GM23248 (cell line): ENCODE measurements at regions not wholly inside any gene's neighbourhood (a gene's known extent, or its start where the extent isn't known, plus 50 kb on each side); places are given as distances from the start of the nearest gene placed in this dataset.

ENCODE experiments used
- DNase-seq: peaks from one replicate; pipeline ENCODE4 v3.0.0-alpha.2; 2015
- H2AFZ ChIP-seq: fragments of 200-600 bp; sonication (generic); 2 replicates; pipeline ENCODE4 v1.6.1; 2016; ENCODE audit warnings: antibody characterized with exemption
- H3F3A ChIP-seq: fragments of 200-600 bp; sonication (generic); 2 replicates; pipeline ENCODE4 v1.6.1; 2016; ENCODE audit warnings: mild to moderate bottlenecking, antibody characterized with exemption, mixed run types; ENCODE audit not compliant: insufficient read depth
- H3K27ac ChIP-seq: fragments of 200-600 bp; sonication (generic); 2 replicates; pipeline ENCODE4 v1.5.1; 2016; ENCODE audit warnings: mild to moderate bottlenecking
- H3K27me3 ChIP-seq: fragments of 200-600 bp; sonication (generic); replicated peaks from 2 replicates; pipeline ENCODE4 v1.6.1; 2016; ENCODE audit warnings: mild to moderate bottlenecking; ENCODE audit not compliant: insufficient read depth
- H3K36me3 ChIP-seq: fragments of 200-600 bp; sonication (generic); 2 replicates; pipeline ENCODE4 v1.6.1; 2016; ENCODE audit warnings: low read depth, mild to moderate bottlenecking
- H3K4me1 ChIP-seq: fragments of 200-600 bp; sonication (generic); 2 replicates; pipeline ENCODE4 v1.6.1; 2016; ENCODE audit warnings: mild to moderate bottlenecking; ENCODE audit not compliant: insufficient read depth
- H3K4me2 ChIP-seq: fragments of 200-600 bp; sonication (generic); one replicate; pipeline ENCODE4 v1.6.1; 2016; ENCODE audit warnings: mild to moderate bottlenecking; ENCODE audit not compliant: unreplicated experiment
- H3K4me3 ChIP-seq: fragments of 200-600 bp; sonication (generic); 2 replicates; pipeline ENCODE4 v1.5.1; 2016; ENCODE audit warnings: mild to moderate bottlenecking
- H3K79me2 ChIP-seq: fragments of 200-600 bp; sonication (generic); 2 replicates; pipeline ENCODE4 v1.6.1; 2016; ENCODE audit warnings: mild to moderate bottlenecking; ENCODE audit not compliant: insufficient read depth
- H3K9ac ChIP-seq: fragments of 200-600 bp; sonication (generic); 2 replicates; pipeline ENCODE4 v1.6.1; 2016; ENCODE audit warnings: mild to moderate bottlenecking
- H3K9me2 ChIP-seq: fragments of 200-600 bp; sonication (generic); 2 replicates; pipeline ENCODE4 v1.6.1; 2016; ENCODE audit warnings: mixed run types, mild to moderate bottlenecking, moderate library complexity; ENCODE audit not compliant: insufficient read depth
- H3K9me3 ChIP-seq: fragments of 200-600 bp; sonication (generic); one replicate; pipeline ENCODE4 v1.6.1; 2017; ENCODE audit warnings: low read depth
- H4K20me1 ChIP-seq: fragments of 200-600 bp; sonication (generic); 2 replicates; pipeline ENCODE4 v1.6.0; 2016; ENCODE audit not compliant: insufficient read depth
- EZH2 ChIP-seq: fragments of 200-600 bp; sonication (generic); IDR thresholded peaks from 2 replicates; pipeline ENCODE4 v1.6.1; 2018; ENCODE audit warnings: antibody characterized with exemption, mild to moderate bottlenecking; ENCODE audit not compliant: insufficient read depth, poor library complexity, severe bottlenecking
- EZH2phosphoT487 ChIP-seq: fragments of 200-600 bp; sonication (generic); IDR thresholded peaks from 2 replicates; pipeline ENCODE4 v1.6.1; 2018; ENCODE audit warnings: antibody characterized with exemption, moderate library complexity, mild to moderate bottlenecking, low read depth; ENCODE audit not compliant: insufficient read depth
- WGBS, 2 experiments: methylation state at CpG; one replicate each; pipeline ENCODE4 v1.1.6; 2015 to 2017; ENCODE audit warnings: low lambda C conversion rate in 2 of 2, low coverage in 1 of 2; ENCODE audit errors: missing lambda C conversion rate in 2 of 2; 5-methylcytosine and 5-hydroxymethylcytosine counted together
- in situ Hi-C: fragments of 300-500 bp; cut with MboI; formaldehyde crosslinking; loops from 2 replicates; pipeline ENCODE4 v1.15.0; 2020

- no peaks in the 10 kb centered on the region for H3K9me2 ChIP-seq
- no peak overlapping the region for H3K9ac ChIP-seq
- H3K27ac ChIP-seq, result no peak overlapping the region
- no peak overlapping the region for H3K4me2 ChIP-seq
- no peaks in the 10 kb centered on the region for H3K36me3 ChIP-seq
- no peak overlapping the region for H2AFZ ChIP-seq
- no peak overlapping the region for H3K4me3 ChIP-seq
- in situ Hi-C loops, result no loop called here
- H3K4me1 ChIP-seq, result peaks cover 9% of the 10 kb centered on the region
- TF ChIP-seq EZH2phosphoT487, result no peak
- no peak for TF ChIP-seq EZH2
- no peaks in the 10 kb centered on the region for H4K20me1 ChIP-seq
- H3K9me3 ChIP-seq, result no peaks in the 10 kb centered on the region
- no peaks in the 10 kb centered on the region for H3K27me3 ChIP-seq
- H3F3A ChIP-seq, result peaks cover 9% of the 10 kb centered on the region; the same call in 1 of the 2 replicates
- DNase-seq, result peak; percentile 40
- 37 to 38% methylated on average over 3 of the region's 3 CpGs for WGBS, 2 experiments
- H3K79me2 ChIP-seq, result no peaks in the 10 kb centered on the region
Observed at GRCh38 chr9:16921855-16922254, 51.4 kb upstream of the BNC2 start.
